CD14-positive monocyte (primary cell): ENCODE measurements at regions not wholly inside any gene's neighbourhood (a gene's known extent, or its start where the extent isn't known, plus 50 kb on each side); places are given as distances from the start of the nearest gene placed in this dataset.

ENCODE experiments used
- DNase-seq, 3 donors: peaks; one replicate each; pipeline ENCODE4 v3.0.0-alpha.2; 2011 to 2022
- H2AFZ ChIP-seq: 2 replicates; pipeline ENCODE4 v1.6.0; 2012; ENCODE audit warnings: mild to moderate bottlenecking, low read depth, low read length, inconsistent platforms; ENCODE audit not compliant: insufficient read depth, poor library complexity, severe bottlenecking
- H3K27ac ChIP-seq, 2 donors: 1 replicate in 1 of 2; 2 replicates in 1 of 2; pipeline ENCODE4 v1.5.1; 2012 to 2013; ENCODE audit warnings: low read length in 2 of 2, control low read depth in 1 of 2, inconsistent platforms in 1 of 2, low read depth in 1 of 2, mild to moderate bottlenecking in 1 of 2
- H3K27me3 ChIP-seq, 2 donors: one replicate each; pipeline versions ENCODE4 v1.6.0 to v1.6.1; 2011 to 2013; ENCODE audit warnings: low read length in 2 of 2; ENCODE audit not compliant: control insufficient read depth in 2 of 2, insufficient read depth in 2 of 2
- H3K36me3 ChIP-seq, 2 donors: replicated peaks in 1 of 2; 1 replicate in 1 of 2; 2 replicates in 1 of 2; pipeline versions ENCODE4 v1.5.1 to v1.6.1; 2012 to 2013; ENCODE audit warnings: low read length in 2 of 2, control low read depth in 1 of 2, inconsistent platforms in 1 of 2, mild to moderate bottlenecking in 1 of 2; ENCODE audit not compliant: insufficient read depth in 2 of 2, control insufficient read depth in 1 of 2
- H3K4me1 ChIP-seq, 2 donors: 1 replicate in 1 of 2; 2 replicates in 1 of 2; pipeline versions ENCODE4 v1.5.1 to v1.6.1; 2012 to 2013; ENCODE audit warnings: low read length in 2 of 2, control low read depth in 1 of 2, inconsistent platforms in 1 of 2, mild to moderate bottlenecking in 1 of 2, moderate library complexity in 1 of 2; ENCODE audit not compliant: insufficient read depth in 2 of 2, control insufficient read depth in 1 of 2
- H3K4me2 ChIP-seq: replicated peaks from 2 replicates; pipeline ENCODE3; 2012; ENCODE audit warnings: low read length, moderate library complexity, mild to moderate bottlenecking; ENCODE audit not compliant: poor library complexity, severe bottlenecking; ENCODE audit errors: extremely low read depth
- H3K4me3 ChIP-seq, 3 experiments: fragments of 200-600 bp in 1 of 3; sonication (generic) in 1 of 3; replicated peaks in 1 of 3; 1 replicate in 2 of 3; 2 replicates in 1 of 3; pipeline ENCODE4 v1.5.1; 2011 to 2013; ENCODE audit warnings: low read length in 3 of 3, mild to moderate bottlenecking in 3 of 3, control low read depth in 2 of 3, low read depth in 2 of 3, inconsistent platforms in 1 of 3, moderate library complexity in 1 of 3
- H3K79me2 ChIP-seq: 2 replicates; pipeline ENCODE4 v1.6.0; 2012; ENCODE audit warnings: mild to moderate bottlenecking, control low read depth, inconsistent platforms, low read length, moderate library complexity; ENCODE audit not compliant: insufficient read depth
- H3K9ac ChIP-seq: 2 replicates; pipeline ENCODE4 v1.6.0; 2017; ENCODE audit warnings: low read length, mild to moderate bottlenecking; ENCODE audit not compliant: insufficient read depth, poor library complexity, severe bottlenecking
- H3K9me3 ChIP-seq, 2 donors: replicated peaks in 1 of 2; 1 replicate in 1 of 2; 2 replicates in 1 of 2; pipeline versions ENCODE4 v1.5.1 to v1.6.1; 2012 to 2013; ENCODE audit warnings: low read length in 2 of 2, control low read depth in 1 of 2; ENCODE audit not compliant: control insufficient read depth in 1 of 2, insufficient read depth in 1 of 2
- H4K20me1 ChIP-seq: 2 replicates; pipeline ENCODE4 v1.6.0; 2012; ENCODE audit warnings: mild to moderate bottlenecking, low read length, control low read depth, moderate library complexity; ENCODE audit not compliant: insufficient read depth
- H3K27ac Mint-ChIP-seq, 7 donors: one replicate each; pipeline ENCODE4 v1.8.0; 2020; ENCODE audit warnings: mild to moderate bottlenecking in 7 of 7, mixed read lengths in 7 of 7, moderate library complexity in 6 of 7, inconsistent platforms in 2 of 7
- H3K27me3 Mint-ChIP-seq, 3 donors: one replicate each; pipeline ENCODE4 v1.8.0; 2021 to 2022; ENCODE audit warnings: low read depth in 3 of 3, mild to moderate bottlenecking in 3 of 3, mixed read lengths in 3 of 3, moderate library complexity in 3 of 3, inconsistent platforms in 1 of 3
- H3K36me3 Mint-ChIP-seq, 2 donors: one replicate each; pipeline ENCODE4 v1.8.0; 2020; ENCODE audit warnings: mixed read lengths in 2 of 2, inconsistent platforms in 1 of 2, mild to moderate bottlenecking in 1 of 2
- H3K4me1 Mint-ChIP-seq: one replicate; pipeline ENCODE4 v1.8.0; 2020; ENCODE audit warnings: mild to moderate bottlenecking, mixed read lengths
- H3K4me3 Mint-ChIP-seq, 2 donors: one replicate each; pipeline ENCODE4 v1.8.0; 2020; ENCODE audit warnings: mild to moderate bottlenecking in 2 of 2, mixed read lengths in 2 of 2, moderate library complexity in 1 of 2
- H3K9me3 Mint-ChIP-seq, 7 donors: one replicate each; pipeline ENCODE4 v1.8.0; 2020 to 2022; ENCODE audit warnings: mixed read lengths in 7 of 7, mild to moderate bottlenecking in 6 of 7, moderate library complexity in 6 of 7, inconsistent platforms in 2 of 7
- WGBS: methylation state at CpG from one replicate; pipeline ENCODE4 v1.1.5; 2013; ENCODE audit warnings: missing lambda C conversion rate; ENCODE audit not compliant: insufficient coverage; 5-methylcytosine and 5-hydroxymethylcytosine counted together
- intact Hi-C, 2 donors: fragments of 100-400 bp; cut with micrococcal nuclease; formaldehyde crosslinking; loops; one replicate each; pipeline versions ENCODE4 v1.15.0 to v1.15.1; 2023
- TF ChIP-seq, protein P1 (sequence below): fragments of 200-600 bp; IDR thresholded peaks from one replicate; pipeline ENCODE4 v1.8.0; 2022; ENCODE audit warnings: antibody characterized with exemption, mild to moderate bottlenecking

DNA sequence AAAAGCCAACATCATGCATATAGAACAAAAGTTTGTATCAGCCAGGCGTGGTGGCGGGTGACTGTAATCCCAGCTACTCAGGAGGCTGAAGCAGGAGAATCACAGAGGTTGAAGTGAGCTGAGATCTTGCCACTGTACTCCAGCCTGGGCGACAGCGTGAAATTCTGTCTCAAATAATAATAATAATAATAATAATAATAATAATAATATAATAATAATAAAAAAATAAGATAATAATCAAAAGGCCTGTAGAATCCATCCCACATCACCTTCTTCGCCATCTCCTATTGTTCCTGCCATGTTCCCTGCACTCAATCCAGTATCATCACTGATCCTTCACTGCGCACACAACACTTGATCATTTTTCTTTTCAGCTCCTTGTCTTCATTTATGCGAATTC is 619.3 kb upstream of the ADARB2 start:
- no peaks in the 10 kb centered on the region for H3K4me1 Mint-ChIP-seq
- TF ChIP-seq, protein P1, sequence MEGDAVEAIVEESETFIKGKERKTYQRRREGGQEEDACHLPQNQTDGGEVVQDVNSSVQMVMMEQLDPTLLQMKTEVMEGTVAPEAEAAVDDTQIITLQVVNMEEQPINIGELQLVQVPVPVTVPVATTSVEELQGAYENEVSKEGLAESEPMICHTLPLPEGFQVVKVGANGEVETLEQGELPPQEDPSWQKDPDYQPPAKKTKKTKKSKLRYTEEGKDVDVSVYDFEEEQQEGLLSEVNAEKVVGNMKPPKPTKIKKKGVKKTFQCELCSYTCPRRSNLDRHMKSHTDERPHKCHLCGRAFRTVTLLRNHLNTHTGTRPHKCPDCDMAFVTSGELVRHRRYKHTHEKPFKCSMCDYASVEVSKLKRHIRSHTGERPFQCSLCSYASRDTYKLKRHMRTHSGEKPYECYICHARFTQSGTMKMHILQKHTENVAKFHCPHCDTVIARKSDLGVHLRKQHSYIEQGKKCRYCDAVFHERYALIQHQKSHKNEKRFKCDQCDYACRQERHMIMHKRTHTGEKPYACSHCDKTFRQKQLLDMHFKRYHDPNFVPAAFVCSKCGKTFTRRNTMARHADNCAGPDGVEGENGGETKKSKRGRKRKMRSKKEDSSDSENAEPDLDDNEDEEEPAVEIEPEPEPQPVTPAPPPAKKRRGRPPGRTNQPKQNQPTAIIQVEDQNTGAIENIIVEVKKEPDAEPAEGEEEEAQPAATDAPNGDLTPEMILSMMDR, result no peak
- peaks cover 0 to 2% (median 1%) of the 10 kb centered on the region in 3 donors for H3K27me3 Mint-ChIP-seq

DNA sequence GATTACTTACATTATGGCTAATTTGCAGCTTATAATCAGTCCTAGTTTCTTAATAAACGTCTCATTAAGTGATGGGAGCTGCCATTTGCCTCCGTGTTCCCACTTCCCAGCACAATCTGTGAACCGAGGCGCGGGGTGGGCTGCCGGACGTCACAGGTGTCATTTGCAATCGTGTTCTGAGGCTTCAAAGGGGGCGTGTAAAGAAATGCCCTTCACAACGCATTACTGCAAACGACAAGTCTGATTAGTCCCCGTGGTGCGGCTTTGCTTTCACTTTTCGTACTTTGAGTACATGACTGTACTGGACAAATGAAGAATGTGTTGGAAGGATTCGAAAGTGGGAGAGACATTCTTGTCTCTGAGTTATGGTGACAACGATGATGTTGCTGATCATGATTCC is 614.2 kb upstream of the ADARB2 start:
- H3K36me3 Mint-ChIP-seq, result no peaks in the 10 kb centered on the region
- H3K9me3 Mint-ChIP-seq, result peaks cover 0 to 2% (median 2%) of the 10 kb centered on the region in 7 donors
- no peaks in the 10 kb centered on the region for H3K4me1 ChIP-seq
- H3K9me3 ChIP-seq, result no peaks in the 10 kb centered on the region
- no peaks in the 10 kb centered on the region for H4K20me1 ChIP-seq
- no peak overlapping the region for H3K27ac ChIP-seq
- H2AFZ ChIP-seq, result no peak overlapping the region
- no peak overlapping the region for H3K27ac Mint-ChIP-seq
- no peak for DNase-seq
- peaks cover 0 to 2% (median 1%) of the 10 kb centered on the region in 3 donors for H3K27me3 Mint-ChIP-seq
- 77% methylated on average over 9 of the region's 16 CpGs for WGBS
- no peaks in the 10 kb centered on the region for H3K27me3 ChIP-seq
- no peaks in the 10 kb centered on the region for H3K4me1 Mint-ChIP-seq
- H3K4me3 Mint-ChIP-seq, result no peak overlapping the region
- H3K36me3 ChIP-seq, result no peaks in the 10 kb centered on the region
- intact Hi-C loops, result no loop called here
- H3K79me2 ChIP-seq, result no peaks in the 10 kb centered on the region
- no peak overlapping the region for H3K4me2 ChIP-seq
- H3K4me3 ChIP-seq, result no peak overlapping the region
- no peak overlapping the region for H3K9ac ChIP-seq
- TF ChIP-seq, protein P1, result no peak

More for the DNA sequence above, 619.3 kb upstream of the ADARB2 start:
- Histone ChIP-seq H2AFZ (no peak overlapping the region), H3K9me3 (peaks cover 5 to 22% of the 10 kb centered on the region in 2 donors), H3K27me3 (no peaks in the 10 kb centered on the region), H3K4me3 (no peak overlapping the region), H3K4me2 (no peak overlapping the region), H4K20me1 (no peaks in the 10 kb centered on the region), H3K9ac (no peak overlapping the region), H3K79me2 (no peaks in the 10 kb centered on the region), H3K27ac (no peak overlapping the region), H3K4me1 (no peaks in the 10 kb centered on the region), H3K36me3 (no peaks in the 10 kb centered on the region)
- WGBS, result 100% methylated on average over 3 of the region's 7 CpGs
- H3K4me3 Mint-ChIP-seq, result no peak overlapping the region
- intact Hi-C loops, result no loop called here
- no peaks in the 10 kb centered on the region for H3K36me3 Mint-ChIP-seq
- DNase-seq, result no peak
- H3K27ac Mint-ChIP-seq, result no peak overlapping the region
- peaks cover 0 to 19% (median 7%) of the 10 kb centered on the region in 7 donors for H3K9me3 Mint-ChIP-seq
